Upper lobe of left lung (tissue), 6 donors: ENCODE measurements at regions not wholly inside any gene's neighbourhood (a gene's known extent, or its start where the extent isn't known, plus 50 kb on each side); places are given as distances from the start of the nearest gene placed in this dataset.

Experiments used
- ATAC-seq, 2 donors: fragments of 200-7000 bp; cut with Tn5 transposase; one replicate each; pipeline ENCODE4 v1.9.1; 2022; ENCODE audit warnings: mild to moderate bottlenecking in 2 of 2, moderate library complexity in 2 of 2; ENCODE audit not compliant: low FRiP score in 2 of 2
- DNase-seq, 2 donors: peaks; one replicate each; pipeline ENCODE4 v3.0.0-alpha.2; 2019 to 2020
- H3K27ac ChIP-seq, 4 donors: fragments of 200-600 bp; sonication (generic); one replicate each; pipeline ENCODE4 v1.5.1; 2016 to 2019
- H3K27me3 ChIP-seq, 4 donors: fragments of 200-600 bp; sonication (generic); one replicate each; pipeline ENCODE4 v1.5.1; 2017 to 2019
- H3K36me3 ChIP-seq, 4 donors: fragments of 200-600 bp; sonication (generic); one replicate each; pipeline ENCODE4 v1.5.1; 2016 to 2019
- H3K4me1 ChIP-seq, 4 donors: fragments of 200-600 bp; sonication (generic); one replicate each; pipeline ENCODE4 v1.5.1; 2018 to 2019
- H3K4me3 ChIP-seq, 4 donors: fragments of 200-600 bp; sonication (generic); one replicate each; pipeline ENCODE4 v1.5.1; 2017 to 2019; ENCODE audit warnings: mild to moderate bottlenecking in 2 of 4, moderate library complexity in 1 of 4
- H3K9me3 ChIP-seq, 4 donors: fragments of 200-600 bp; sonication (generic); one replicate each; pipeline ENCODE4 v1.5.1; 2018 to 2019
- EP300 ChIP-seq, 4 donors: sonication (generic); formaldehyde crosslinking; IDR thresholded peaks; one replicate each; pipeline ENCODE4 v1.5.1; 2017; ENCODE audit warnings: antibody characterized with exemption in 4 of 4, control low read depth in 2 of 4
- POLR2A ChIP-seq, 4 donors: fragments of 450-650 bp; IDR thresholded peaks; one replicate each; pipeline ENCODE4 v1.5.1; 2016 to 2017; ENCODE audit warnings: antibody characterized with exemption in 4 of 4, mild to moderate bottlenecking in 2 of 4
- POLR2AphosphoS5 ChIP-seq, 2 donors: sonication (generic); formaldehyde crosslinking; IDR thresholded peaks; one replicate each; pipeline ENCODE4 v1.5.1; 2017; ENCODE audit warnings: antibody characterized with exemption in 2 of 2
- WGBS, 2 donors: methylation state at CpG; one replicate each; pipeline ENCODE4 v1.1.5; 2017 to 2018; 5-methylcytosine and 5-hydroxymethylcytosine counted together
- TF ChIP-seq, protein P1 (sequence below), 6 experiments: fragments of 450-650 bp in 4 of 6; fragments of 200-600 bp in 2 of 6; sonication (generic) in 2 of 6; IDR thresholded peaks; one replicate each; pipeline ENCODE4 v1.5.1; 2016 to 2019; ENCODE audit warnings: antibody characterized with exemption in 6 of 6
- donor health status: DM: no; HTN: no; CAD: no; lungs with moderate emphysema.
- donor health status: DM: no; HTN: yes; CAD: no; lungs with severe emphysema.

DNA sequence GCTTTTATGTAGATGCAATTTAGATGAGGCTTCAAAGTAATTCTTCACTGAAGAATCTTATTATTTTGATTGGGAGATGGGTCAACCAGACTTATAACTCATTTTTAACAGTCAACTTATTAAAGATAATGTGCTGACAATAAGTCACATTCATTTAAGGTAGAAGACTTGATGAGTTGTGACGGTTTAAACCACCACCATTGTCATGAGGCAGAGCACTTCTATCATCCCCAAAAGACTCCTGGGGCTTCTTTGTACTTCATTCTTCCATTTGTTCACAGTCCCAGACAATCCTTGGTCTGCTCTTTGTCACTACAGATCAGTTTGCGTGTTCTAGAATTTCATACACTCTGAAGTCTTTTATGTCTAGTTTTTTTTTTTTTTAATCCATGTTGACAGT is 346.1 kb downstream of the RASEF start:
- Histone ChIP-seq H3K4me3 (no peak overlapping the region), H3K27me3 (no peaks in the 10 kb centered on the region), H3K27ac (no peak overlapping the region), H3K36me3 (no peaks in the 10 kb centered on the region), H3K4me1 (no peaks in the 10 kb centered on the region), H3K9me3 (no peaks in the 10 kb centered on the region)
- WGBS, 2 donors, result 88 to 93% methylated on average over 2 of the region's 2 CpGs
- DNase-seq, result no peak
- no peak for ATAC-seq
- TF ChIP-seq POLR2A (IDR thresholded peaks at IDR 0.05), result no peak
- TF ChIP-seq, protein P1, sequence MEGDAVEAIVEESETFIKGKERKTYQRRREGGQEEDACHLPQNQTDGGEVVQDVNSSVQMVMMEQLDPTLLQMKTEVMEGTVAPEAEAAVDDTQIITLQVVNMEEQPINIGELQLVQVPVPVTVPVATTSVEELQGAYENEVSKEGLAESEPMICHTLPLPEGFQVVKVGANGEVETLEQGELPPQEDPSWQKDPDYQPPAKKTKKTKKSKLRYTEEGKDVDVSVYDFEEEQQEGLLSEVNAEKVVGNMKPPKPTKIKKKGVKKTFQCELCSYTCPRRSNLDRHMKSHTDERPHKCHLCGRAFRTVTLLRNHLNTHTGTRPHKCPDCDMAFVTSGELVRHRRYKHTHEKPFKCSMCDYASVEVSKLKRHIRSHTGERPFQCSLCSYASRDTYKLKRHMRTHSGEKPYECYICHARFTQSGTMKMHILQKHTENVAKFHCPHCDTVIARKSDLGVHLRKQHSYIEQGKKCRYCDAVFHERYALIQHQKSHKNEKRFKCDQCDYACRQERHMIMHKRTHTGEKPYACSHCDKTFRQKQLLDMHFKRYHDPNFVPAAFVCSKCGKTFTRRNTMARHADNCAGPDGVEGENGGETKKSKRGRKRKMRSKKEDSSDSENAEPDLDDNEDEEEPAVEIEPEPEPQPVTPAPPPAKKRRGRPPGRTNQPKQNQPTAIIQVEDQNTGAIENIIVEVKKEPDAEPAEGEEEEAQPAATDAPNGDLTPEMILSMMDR (IDR thresholded peaks at IDR 0.05), result no peak
- TF ChIP-seq EP300 (IDR thresholded peaks at IDR 0.05), result no peak
- no peak for TF ChIP-seq POLR2AphosphoS5 (IDR thresholded peaks at IDR 0.05)

DNA sequence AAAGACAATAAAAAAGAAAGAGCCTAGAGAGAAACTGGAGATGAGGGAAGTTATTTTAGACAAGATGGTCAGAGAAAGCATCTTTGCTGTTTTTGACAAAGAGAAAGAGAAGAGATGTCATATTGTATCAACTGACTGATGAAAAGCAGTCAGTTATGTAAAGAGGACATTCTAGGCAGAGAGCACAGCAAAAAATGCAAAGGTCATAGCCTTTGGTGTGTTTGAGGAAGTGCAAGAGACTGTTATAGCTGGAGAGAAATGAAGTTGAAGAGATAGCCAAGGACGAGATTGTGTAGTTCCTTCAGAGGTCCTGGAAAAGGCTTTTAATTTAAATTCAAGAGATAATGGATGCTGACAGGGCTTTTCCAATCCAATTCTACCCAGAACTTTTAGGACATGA is 342.4 kb downstream of the RASEF start:
- H3K27ac ChIP-seq, result no peak overlapping the region
- DNase-seq (no peak), ATAC-seq (no peak)
- H3K4me3 ChIP-seq, result no peak overlapping the region
- H3K27me3 ChIP-seq, result no peaks in the 10 kb centered on the region
- no peaks in the 10 kb centered on the region for H3K4me1 ChIP-seq
- TF ChIP-seq, protein P1 (IDR thresholded peaks at IDR 0.05), result no peak
- TF ChIP-seq POLR2A (IDR thresholded peaks at IDR 0.05) (no peak), EP300 (IDR thresholded peaks at IDR 0.05) (no peak), POLR2AphosphoS5 (IDR thresholded peaks at IDR 0.05) (no peak)
- 48 to 52% methylated on average over 1 of the region's 1 CpG for WGBS, 2 donors
- no peaks in the 10 kb centered on the region for H3K36me3 ChIP-seq
- no peaks in the 10 kb centered on the region for H3K9me3 ChIP-seq

DNA sequence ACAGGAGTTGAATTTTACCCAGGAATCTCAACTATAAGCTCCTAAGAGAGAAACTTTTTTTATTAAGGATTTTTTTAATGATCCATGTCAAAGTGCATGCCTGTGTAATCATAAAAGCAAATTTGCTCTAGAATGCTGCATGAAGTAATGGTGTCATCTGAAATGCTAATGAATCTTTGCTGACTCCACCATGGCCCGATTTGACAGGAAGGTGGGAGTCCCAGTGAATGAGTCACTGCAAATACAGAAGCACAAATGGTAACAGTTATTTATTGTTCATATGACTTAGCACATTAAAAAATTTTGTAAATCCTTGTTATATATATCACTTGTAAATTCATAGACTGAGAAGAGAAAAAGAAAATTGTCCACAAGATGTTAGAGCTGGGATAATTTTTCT is 341.3 kb downstream of the RASEF start:
- no peak for TF ChIP-seq EP300 (IDR thresholded peaks at IDR 0.05)
- TF ChIP-seq, protein P1 (IDR thresholded peaks at IDR 0.05), result no peak
- TF ChIP-seq POLR2AphosphoS5 (IDR thresholded peaks at IDR 0.05), result no peak
- no peak for TF ChIP-seq POLR2A (IDR thresholded peaks at IDR 0.05)
- 16 to 28% methylated on average over 1 of the region's 1 CpG for whole genome bisulfite sequencing, 2 donors
- Histone ChIP-seq H3K36me3 (no peaks in the 10 kb centered on the region), H3K4me1 (no peaks in the 10 kb centered on the region), H3K27me3 (no peaks in the 10 kb centered on the region), H3K27ac (no peak overlapping the region), H3K4me3 (no peak overlapping the region), H3K9me3 (no peaks in the 10 kb centered on the region)
- ATAC-seq (no peak), DNase-seq (no peak)

DNA sequence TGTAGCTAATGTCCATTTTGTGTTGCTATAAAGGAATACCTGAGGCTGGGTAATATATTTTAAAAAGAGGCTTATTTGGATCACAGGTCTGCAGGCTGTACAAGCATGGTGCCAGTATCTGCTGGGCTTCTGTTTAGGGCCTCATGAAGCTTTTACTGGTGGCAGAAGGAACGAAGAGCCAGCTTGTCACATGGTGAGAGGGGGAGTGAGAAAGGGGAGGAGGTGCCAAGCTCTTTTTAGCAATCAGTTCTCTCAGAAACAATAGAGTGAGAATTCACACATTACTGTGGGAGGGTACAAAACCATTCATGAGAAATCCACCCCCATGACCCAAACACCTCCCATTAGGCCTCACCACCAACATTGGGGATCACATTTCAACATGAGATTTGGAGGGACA is 340.9 kb downstream of the RASEF start:
- Histone ChIP-seq H3K27ac (no peak overlapping the region), H3K4me1 (no peaks in the 10 kb centered on the region), H3K36me3 (no peaks in the 10 kb centered on the region), H3K9me3 (no peaks in the 10 kb centered on the region), H3K4me3 (no peak overlapping the region), H3K27me3 (no peaks in the 10 kb centered on the region)
- DNase-seq, result no peak
- 73 to 75% methylated on average over 1 of the region's 1 CpG for WGBS, 2 donors
- TF ChIP-seq EP300 (IDR thresholded peaks at IDR 0.05) (no peak), POLR2A (IDR thresholded peaks at IDR 0.05) (no peak), POLR2AphosphoS5 (IDR thresholded peaks at IDR 0.05) (no peak)
- TF ChIP-seq, protein P1 (IDR thresholded peaks at IDR 0.05), result no peak
- ATAC-seq, result no peak

DNA sequence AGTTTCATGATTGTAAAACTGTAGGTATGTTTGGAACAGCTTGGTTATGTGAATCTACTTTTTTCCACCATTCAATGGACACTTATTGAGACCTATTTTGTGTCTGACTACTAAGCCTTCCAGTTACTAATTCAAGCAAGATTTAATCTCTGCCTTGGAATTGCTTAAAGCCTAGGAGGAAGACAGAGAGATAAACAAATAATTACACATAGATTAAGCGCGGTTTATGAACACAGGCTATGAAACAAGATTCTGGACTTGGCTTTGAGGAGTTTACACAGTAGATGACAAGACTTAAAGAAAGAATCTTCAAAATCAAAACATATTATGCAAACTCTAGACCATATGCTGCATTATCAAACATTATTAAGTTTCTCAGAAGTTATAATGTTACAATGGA is 340.4 kb downstream of the RASEF start:
- Histone ChIP-seq H3K27ac (no peak overlapping the region), H3K4me1 (no peaks in the 10 kb centered on the region), H3K36me3 (no peaks in the 10 kb centered on the region), H3K9me3 (no peaks in the 10 kb centered on the region), H3K27me3 (no peaks in the 10 kb centered on the region), H3K4me3 (no peak overlapping the region)
- TF ChIP-seq EP300 (IDR thresholded peaks at IDR 0.05) (no peak), POLR2AphosphoS5 (IDR thresholded peaks at IDR 0.05) (no peak), POLR2A (IDR thresholded peaks at IDR 0.05) (no peak)
- WGBS, 2 donors, result 61 to 84% methylated on average over 2 of the region's 2 CpGs
- DNase-seq (no peak), ATAC-seq (no peak)
